ENCODE measurements at regions not wholly inside any gene's neighbourhood (a gene's known extent, or its start where the extent isn't known, plus 50 kb on each side); places are given as distances from the start of the nearest gene placed in this dataset.
"Not testable (repeated sequence)": the region's sequence is repeated elsewhere in the genome, so short reads cannot be mapped to it uniquely, and the experiment has no call there.

DNA sequence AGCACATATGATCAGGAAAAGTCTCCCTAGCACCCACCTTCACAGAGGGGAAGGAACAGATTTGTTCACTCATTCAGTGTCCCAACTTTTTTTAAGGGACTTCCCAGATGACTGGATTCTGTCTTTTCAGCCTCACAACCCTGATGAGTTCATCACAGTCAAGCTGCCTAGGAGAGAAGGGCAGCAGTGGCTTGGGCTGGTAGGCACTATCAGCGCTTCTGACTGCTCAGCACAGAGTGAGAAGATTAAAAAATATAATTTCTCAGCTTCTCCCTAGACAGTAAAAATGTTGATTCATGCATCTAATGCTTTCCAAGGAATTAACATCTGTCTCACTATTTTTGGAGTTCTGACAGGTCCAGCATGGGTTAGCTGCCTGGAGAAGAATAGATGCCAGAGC lies 328.2 kb downstream of the DTHD1 start:
- DNase-seq: no peak

GRCh38 chr4:36610628-36611027 lies 329.2 kb downstream of the DTHD1 start:
- no peak for DNase-seq

- DNase-seq: not testable (repeated sequence)
Measured at GRCh38 chr4:36613142-36613541, 331.7 kb downstream of the DTHD1 start.

- DNase-seq: no peak
Measured at GRCh38 chr4:36614011-36614410, 332.6 kb downstream of the DTHD1 start.

DNA sequence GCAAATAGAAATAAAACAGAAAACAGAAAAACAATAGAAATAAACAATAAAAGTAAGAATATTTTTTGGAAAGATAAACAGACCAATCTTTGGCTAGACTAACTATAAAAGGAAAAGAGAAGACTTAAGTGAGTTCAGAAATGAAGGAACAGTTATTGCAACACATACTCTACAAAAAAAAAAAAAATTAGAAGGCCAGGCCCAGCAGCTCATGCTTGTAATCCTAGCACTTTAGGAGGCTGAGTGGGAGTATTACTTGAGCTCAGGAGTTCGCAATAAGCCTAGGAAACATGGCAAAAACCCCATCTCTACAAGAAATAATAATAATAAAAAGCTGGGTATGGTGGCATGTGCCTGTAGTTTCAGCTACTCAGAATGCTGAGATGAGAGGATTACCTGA lies 336.7 kb downstream of the DTHD1 start:
- no peak for DNase-seq

DNA sequence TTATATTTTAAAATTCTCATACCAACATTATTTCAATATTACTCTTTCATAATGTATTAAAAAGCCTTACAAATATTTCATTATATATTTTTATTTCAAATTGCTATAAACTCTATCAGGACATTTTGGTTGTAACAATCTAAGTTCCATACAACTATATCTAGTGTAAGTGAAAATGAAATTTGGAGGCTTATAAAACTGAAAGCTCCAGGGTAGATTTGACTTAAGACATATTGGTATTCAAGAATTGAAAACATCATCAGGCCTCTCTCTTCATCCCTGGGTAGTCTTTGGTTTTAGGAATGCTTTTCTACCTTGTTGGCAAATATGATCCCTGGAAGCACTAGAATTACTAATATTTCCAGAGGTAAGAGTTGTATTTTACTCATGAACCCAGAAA lies 342.6 kb downstream of the DTHD1 start:
- DNase-seq: no peak

DNA sequence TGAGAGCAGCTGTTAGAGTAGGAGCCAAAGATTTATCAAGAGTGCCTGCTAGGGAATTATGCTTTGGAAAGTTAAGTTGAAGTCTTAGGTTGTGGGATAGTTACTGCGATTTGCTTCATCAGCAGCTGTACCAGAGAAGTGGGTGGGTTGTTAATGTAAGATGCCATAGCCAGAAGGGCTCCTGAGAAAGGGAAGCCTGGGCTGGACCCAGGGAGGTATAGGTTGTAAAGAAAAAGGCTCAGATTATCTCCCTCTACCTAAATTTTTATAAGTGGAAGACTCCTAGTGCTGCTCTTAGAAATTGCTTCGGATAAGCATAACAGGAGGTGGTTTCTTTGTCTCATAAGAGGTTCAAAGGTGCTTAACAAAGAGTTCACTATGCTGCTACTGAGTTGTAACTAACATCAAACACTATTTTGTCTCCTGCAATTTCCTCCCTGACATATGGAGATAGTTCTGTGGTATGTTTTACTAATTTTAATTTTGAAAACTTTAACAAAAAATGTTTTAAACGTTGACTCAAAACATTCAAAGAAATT lies 356.9 kb downstream of the DTHD1 start:
- DNase-seq: no peak

DNA sequence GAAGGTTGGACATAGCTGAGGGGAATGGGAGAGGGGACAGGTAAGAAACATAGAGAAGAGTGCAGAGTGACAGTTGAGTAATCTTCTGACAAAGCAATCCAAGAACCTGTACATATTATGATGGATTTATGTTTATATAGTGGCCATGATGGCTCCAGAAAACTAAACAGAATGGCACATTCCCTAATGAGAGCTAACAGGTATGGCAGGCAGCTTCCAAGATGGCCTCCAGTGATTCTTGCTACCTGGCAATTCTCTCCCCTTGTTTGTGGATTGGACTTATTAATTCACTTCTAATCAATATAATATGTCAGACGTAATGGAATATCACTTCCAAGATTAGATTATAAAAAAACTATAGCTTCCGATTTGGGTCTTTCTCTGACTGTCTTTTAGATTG lies 359.5 kb downstream of the DTHD1 start:
- no peak for DNase-seq

DNA sequence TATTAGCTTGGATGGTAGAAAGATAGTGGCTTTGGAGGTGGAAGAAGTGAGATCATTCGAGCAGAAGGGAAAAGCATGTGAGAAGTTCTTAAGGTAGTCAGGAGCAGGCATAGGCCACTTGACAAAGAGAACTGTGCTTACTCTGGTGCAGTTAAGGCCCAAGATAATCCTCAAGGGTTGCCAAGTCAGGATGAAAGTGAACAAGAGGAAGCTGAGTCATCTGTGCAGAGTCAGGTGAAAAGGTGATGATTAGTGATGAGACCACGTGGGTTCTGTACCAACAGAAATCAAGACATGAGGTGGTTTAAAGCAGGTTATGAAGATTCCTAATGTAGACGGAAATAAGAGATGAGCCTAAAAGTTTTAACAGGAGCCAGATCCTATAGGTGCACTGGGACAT lies 369.8 kb downstream of the DTHD1 start:
- DNase-seq: no peak

DNA sequence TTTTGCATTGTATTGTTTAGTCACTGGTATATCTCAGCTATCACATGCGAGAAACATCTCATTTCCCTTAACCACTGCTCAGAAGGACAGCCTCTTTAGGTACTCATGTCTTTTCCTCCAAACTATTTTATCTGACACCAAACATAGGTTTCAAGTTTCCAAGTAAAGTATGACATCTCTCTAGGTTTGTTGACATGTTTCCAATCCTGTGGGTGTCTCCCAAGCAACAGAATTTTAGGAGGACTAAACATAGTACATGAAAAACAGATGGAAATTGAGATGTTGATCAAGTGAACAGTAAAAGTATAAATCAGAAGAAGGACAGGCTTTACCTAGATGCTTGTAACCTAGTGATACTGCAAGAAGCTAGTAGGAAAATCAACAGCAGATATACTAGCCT lies 371.4 kb downstream of the DTHD1 start:
- no peak for DNase-seq

GRCh38 chr4:36665985-36666527 lies 384.6 kb downstream of the DTHD1 start:
- DNase-seq: no peak

GRCh38 chr4:36675436-36675835 lies 394.0 kb downstream of the DTHD1 start:
- no peak for DNase-seq

DNA sequence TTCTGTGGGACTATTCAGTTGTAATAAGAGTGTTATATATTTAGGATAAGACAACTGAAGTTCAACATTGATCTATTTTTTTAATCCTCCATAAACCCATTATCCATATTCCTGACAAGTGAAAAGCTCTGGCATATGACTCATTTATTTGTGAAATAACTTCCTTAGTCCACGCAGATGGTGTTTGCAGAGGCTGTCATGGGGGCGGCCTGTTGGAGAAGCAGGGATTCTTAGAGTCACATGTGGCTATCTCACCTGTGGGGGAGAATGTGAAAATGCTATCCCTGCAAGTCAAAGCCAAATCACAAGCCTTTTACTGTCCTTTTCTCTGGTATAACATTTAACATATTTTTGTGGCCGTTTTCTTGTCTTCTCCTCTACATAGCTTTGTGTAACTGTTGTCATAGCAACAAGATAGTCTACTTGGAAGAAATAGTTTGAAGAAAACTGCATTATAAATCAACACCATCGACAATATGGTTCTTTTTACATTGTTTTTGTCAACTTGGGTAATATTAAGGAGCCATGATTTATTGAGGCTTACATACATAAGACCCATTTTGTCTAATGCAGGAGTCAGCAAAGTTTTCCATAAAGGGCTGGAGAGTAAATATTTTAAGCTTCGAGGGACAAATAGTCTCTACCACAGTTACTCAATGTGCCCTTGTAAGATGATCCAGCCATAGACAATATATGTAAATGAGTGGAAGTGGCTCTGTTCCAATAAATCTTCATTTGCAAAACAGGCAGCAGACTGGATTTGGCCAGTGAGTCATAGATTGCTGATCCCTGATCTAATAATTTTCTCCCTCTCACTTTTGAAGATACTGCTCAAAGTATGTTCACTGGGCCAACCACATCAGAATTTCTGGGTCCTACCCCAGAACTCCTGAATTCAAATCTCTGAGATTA lies 395.0 kb downstream of the DTHD1 start:
- DNase-seq: no peak

- no peak for DNase-seq
Measured at GRCh38 chr4:36677112-36677511, 395.7 kb downstream of the DTHD1 start.

GRCh38 chr4:36677874-36678273 lies 396.5 kb downstream of the DTHD1 start:
- DNase-seq: no peak

DNA sequence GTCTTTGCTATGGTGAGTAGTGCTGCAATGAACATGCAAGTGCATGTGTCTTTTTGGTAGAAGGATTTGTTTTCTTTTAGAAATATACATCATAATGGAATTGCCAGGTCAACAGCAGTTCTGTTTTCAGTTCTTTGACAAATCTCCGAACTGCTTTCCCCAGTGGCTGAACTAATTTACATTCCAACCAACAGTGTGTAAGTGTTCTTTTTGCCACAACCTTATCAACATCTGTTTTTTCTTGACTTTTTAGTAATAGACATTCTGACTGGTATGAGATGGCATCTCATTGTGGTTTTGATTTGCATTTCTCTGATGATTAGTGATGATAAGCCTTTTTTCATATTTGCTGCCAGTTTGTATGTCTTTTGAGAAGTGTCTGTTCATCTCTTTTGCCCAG lies 406.3 kb downstream of the DTHD1 start:
- no peak for DNase-seq

GRCh38 chr4:36692586-36692985 lies 411.2 kb downstream of the DTHD1 start:
- no peak for DNase-seq

DNA sequence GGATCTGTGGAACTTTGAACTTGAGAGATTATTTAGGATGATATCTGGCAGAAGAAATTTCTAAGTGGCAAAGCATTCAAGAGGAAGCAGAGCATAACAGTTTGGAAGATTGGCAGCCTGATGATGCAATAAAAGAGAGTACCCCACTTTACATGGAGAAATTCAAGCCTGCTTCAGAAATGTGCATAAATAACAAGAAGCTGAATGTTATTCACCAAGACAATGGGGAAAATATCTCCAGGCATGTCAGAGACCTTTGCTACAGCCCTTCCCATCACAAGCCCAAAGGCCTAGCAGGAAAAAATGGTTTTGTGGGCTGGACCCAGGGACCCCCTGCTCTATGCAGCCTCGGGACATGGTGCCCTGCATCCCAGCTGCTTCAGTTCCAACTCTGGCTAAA lies 420.8 kb downstream of the DTHD1 start:
- DNase-seq: no peak

GRCh38 chr4:36704289-36704688 lies 422.9 kb downstream of the DTHD1 start:
- DNase-seq: no peak

DNA sequence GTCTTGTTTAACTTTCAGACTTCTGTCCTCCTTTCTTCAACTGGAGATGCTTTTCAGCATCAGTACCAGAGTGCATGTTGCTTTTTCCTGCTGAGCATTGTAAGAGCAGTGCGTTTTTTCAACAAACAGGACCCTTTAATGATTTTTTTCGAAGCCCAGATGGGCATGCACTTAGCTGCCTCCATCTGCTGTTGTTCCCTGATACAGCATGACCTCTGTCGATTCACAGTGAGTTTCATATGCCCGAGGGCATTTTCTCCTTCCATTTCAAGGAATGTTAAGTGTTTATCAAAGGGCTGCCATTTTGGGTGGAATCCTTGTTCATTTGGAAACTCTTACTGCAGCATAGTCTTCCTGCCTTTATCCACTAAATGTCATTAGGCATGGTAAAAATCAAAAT lies 428.6 kb downstream of the DTHD1 start:
- no peak for DNase-seq

- no peak for DNase-seq
Measured at GRCh38 chr4:36712013-36712412, 430.6 kb downstream of the DTHD1 start.

GRCh38 chr4:36716874-36717273 lies 435.5 kb downstream of the DTHD1 start:
- no peak for DNase-seq

DNA sequence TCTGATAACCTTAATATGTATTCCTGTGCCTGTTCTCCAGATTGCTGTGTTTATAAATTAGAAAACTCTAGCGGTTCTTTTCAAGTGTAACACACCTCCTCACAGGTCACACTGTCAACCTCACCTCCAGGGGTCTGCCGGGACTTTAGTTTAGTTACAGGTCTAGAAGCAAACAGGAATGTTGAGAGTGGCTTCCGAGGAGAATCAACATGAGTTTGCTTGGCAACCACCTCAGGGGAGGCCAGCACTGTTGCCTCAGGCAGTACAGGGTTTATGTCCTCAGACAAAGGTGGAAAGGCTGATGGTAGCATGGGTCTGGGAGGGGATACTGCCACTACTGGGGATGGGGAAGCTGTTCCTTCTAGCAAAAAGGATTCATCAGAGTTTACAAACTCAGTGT lies 438.0 kb downstream of the DTHD1 start:
- DNase-seq: no peak

- DNase-seq: no peak
Measured at GRCh38 chr4:36722986-36723385, 441.6 kb downstream of the DTHD1 start.

DNA sequence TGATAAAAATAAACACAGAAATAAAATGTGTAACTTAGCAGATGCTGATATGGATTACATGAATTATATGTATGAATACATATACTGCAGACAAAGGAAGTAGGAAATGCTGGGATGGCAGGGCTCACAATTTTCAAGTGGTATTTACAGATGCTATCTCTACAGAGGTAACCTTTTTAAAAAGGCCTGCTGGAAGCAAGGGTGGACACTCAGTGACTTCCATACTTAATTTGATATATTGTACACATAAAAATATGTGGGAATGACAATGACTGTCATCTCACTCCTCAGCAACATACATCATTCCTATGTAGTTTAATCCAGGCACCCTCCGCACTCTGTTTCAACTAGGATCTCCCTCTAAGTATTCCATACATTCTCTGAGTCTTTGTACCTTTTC lies 452.9 kb downstream of the DTHD1 start:
- DNase-seq: no peak
